ENCODE measurements at regions not wholly inside any gene's neighbourhood (a gene's known extent, or its start where the extent isn't known, plus 50 kb on each side); places are given as distances from the start of the nearest gene placed in this dataset.

DNA sequence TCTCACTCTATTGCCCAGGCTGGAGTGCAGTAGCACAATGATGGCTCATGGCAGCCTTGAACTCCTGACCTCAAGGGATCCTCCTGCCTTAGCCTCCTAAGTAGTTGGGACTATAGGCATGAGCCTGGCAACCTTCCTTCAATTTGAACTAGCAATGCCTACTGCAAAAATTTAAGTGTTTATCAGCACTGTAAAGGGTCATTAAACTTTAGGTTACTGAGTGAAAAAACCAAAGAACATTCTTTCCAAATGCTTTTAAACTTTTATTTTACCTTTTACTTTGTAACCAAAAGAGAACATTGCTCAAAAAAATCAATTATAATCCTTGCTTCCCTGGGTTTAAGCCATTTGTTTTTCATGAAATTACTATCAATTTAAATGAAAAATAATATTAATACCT lies 101.0 kb upstream of the NHSL1 start:
- Mint-ChIP-seq H3K4me1 (ENCODE audit: low read depth, unreplicated experiment) (no peaks in the 10 kb centered on the region), H3K36me3 (ENCODE audit: insufficient read depth, unreplicated experiment) (no peaks in the 10 kb centered on the region), H3K4me3 (ENCODE audit: unreplicated experiment) (no peak overlapping the region), H3K27me3 (ENCODE audit: insufficient read depth, unreplicated experiment) (no peaks in the 10 kb centered on the region), H3K27ac (ENCODE audit: unreplicated experiment) (no peak overlapping the region), H3K9me3 (ENCODE audit: unreplicated experiment) (no peaks in the 10 kb centered on the region)
- H3K4me1 ChIP-seq = no peaks in the 10 kb centered on the region
- no peaks in the 10 kb centered on the region for H3K36me3 ChIP-seq (ENCODE audit: control insufficient read depth, insufficient read depth, low read length)
- H3K4me3 ChIP-seq (ENCODE audit: low read depth, low read length) = no peak overlapping the region
- no peaks in the 10 kb centered on the region; the same call in 1 of the 2 replicates for H3K9me3 ChIP-seq
- H3K27me3 ChIP-seq (replicated peaks; ENCODE audit: control insufficient read depth, insufficient read depth, low read length) = no peaks in the 10 kb centered on the region
- CTCF ChIA-PET = no interaction called here
- POLR2A ChIA-PET = interaction anchor here (0.6 kb wide), 1 partner anchor 130 kb away, joined by 3 read pairs; no protein-coding TSS in a partner anchor
- no peak for TF ChIP-seq CTCF (IDR thresholded peaks at IDR 0.05; ENCODE audit: insufficient read depth in 1 of 2, low read depth in 1 of 2, low read length in 1 of 2, severe bottlenecking in 1 of 2, unreplicated experiment in 1 of 2)
- intact Hi-C loops (cut with micrococcal nuclease; ENCODE audit: unreplicated experiment) = no loop called here
- DNase-seq = no peak
- BruUV-seq (replicated peaks) = no TSS peak

DNA sequence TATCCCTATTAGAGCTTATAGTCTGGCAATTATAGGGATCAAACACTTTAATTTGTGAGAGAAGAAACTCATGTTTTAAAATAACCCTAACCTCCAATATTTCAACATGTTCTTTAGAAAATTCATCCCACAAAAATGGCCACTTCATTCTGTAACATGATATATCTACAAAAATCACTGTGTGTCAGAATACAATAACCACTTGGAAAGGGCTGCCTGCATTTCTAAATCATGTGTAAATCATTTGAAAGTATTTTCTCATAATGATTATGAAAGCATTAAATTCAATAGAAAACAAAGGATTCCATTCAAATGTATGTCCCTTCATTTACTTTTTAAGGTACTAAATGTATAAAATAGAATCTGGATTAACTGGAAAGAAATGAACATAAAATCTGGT lies 101.4 kb upstream of the NHSL1 start:
- Histone ChIP-seq H3K4me3 (ENCODE audit: low read depth, low read length) (no peak overlapping the region), H3K9me3 (no peaks in the 10 kb centered on the region; the same call in 1 of the 2 replicates), H3K36me3 (ENCODE audit: control insufficient read depth, insufficient read depth, low read length) (no peaks in the 10 kb centered on the region), H3K4me1 (no peaks in the 10 kb centered on the region), H3K27me3 (replicated peaks; ENCODE audit: control insufficient read depth, insufficient read depth, low read length) (no peaks in the 10 kb centered on the region)
- POLR2A ChIA-PET = interaction anchor here (0.6 kb wide), 1 partner anchor 129 kb away, joined by 3 read pairs; no protein-coding TSS in a partner anchor
- no peak overlapping the region for H3K4me3 Mint-ChIP-seq (ENCODE audit: unreplicated experiment)
- intact Hi-C loops (cut with micrococcal nuclease; ENCODE audit: unreplicated experiment) = no loop called here
- no peaks in the 10 kb centered on the region for H3K9me3 Mint-ChIP-seq (ENCODE audit: unreplicated experiment)
- no peaks in the 10 kb centered on the region for H3K36me3 Mint-ChIP-seq (ENCODE audit: insufficient read depth, unreplicated experiment)
- H3K4me1 Mint-ChIP-seq (ENCODE audit: low read depth, unreplicated experiment) = no peaks in the 10 kb centered on the region
- H3K27ac Mint-ChIP-seq (ENCODE audit: unreplicated experiment) = no peak overlapping the region
- BruUV-seq (replicated peaks) = no TSS peak
- no peaks in the 10 kb centered on the region for H3K27me3 Mint-ChIP-seq (ENCODE audit: insufficient read depth, unreplicated experiment)
- TF ChIP-seq CTCF (IDR thresholded peaks at IDR 0.05; ENCODE audit: insufficient read depth in 1 of 2, low read depth in 1 of 2, low read length in 1 of 2, severe bottlenecking in 1 of 2, unreplicated experiment in 1 of 2) = no peak
- CTCF ChIA-PET = no interaction called here
- DNase-seq = no peak

GRCh38 chr6:138601128-138601527 lies 101.8 kb upstream of the NHSL1 start:
- no peaks in the 10 kb centered on the region for H3K27me3 ChIP-seq (replicated peaks; ENCODE audit: control insufficient read depth, insufficient read depth, low read length)
- no peaks in the 10 kb centered on the region for H3K36me3 ChIP-seq (ENCODE audit: control insufficient read depth, insufficient read depth, low read length)
- Mint-ChIP-seq H3K4me1 (ENCODE audit: low read depth, unreplicated experiment) (no peaks in the 10 kb centered on the region), H3K27me3 (ENCODE audit: insufficient read depth, unreplicated experiment) (no peaks in the 10 kb centered on the region), H3K27ac (ENCODE audit: unreplicated experiment) (no peak overlapping the region), H3K4me3 (ENCODE audit: unreplicated experiment) (no peak overlapping the region), H3K9me3 (ENCODE audit: unreplicated experiment) (no peaks in the 10 kb centered on the region), H3K36me3 (ENCODE audit: insufficient read depth, unreplicated experiment) (no peaks in the 10 kb centered on the region)
- BruUV-seq (replicated peaks) = no TSS peak
- ChIA-PET CTCF (no interaction called here), POLR2A (no interaction called here)
- TF ChIP-seq CTCF (IDR thresholded peaks at IDR 0.05; ENCODE audit: insufficient read depth in 1 of 2, low read depth in 1 of 2, low read length in 1 of 2, severe bottlenecking in 1 of 2, unreplicated experiment in 1 of 2) = no peak
- no peaks in the 10 kb centered on the region; the same call in 1 of the 2 replicates for H3K9me3 ChIP-seq
- no peak for DNase-seq
- intact Hi-C loops (cut with micrococcal nuclease; ENCODE audit: unreplicated experiment) = no loop called here
- H3K4me1 ChIP-seq = no peaks in the 10 kb centered on the region
- H3K4me3 ChIP-seq (ENCODE audit: low read depth, low read length) = no peak overlapping the region

Measured in Caco-2 (cell line).